IPS DF 6.9 (cell line): ENCODE measurements at regions not wholly inside any gene's neighbourhood (a gene's known extent, or its start where the extent isn't known, plus 50 kb on each side); places are given as distances from the start of the nearest gene placed in this dataset.
"Not testable (repeated sequence)": the region's sequence is repeated elsewhere in the genome, so short reads cannot be mapped to it uniquely, and the experiment has no call there.

Experiments used
- DNase-seq: peaks from one replicate; pipeline ENCODE4 v3.0.0-alpha.2; 2013; ENCODE audit warnings: low read depth, low spot score
- H3K27ac ChIP-seq: one replicate; pipeline ENCODE4 v1.5.1; 2013; ENCODE audit warnings: low read length, control low read depth
- H3K27me3 ChIP-seq: 2 replicates; pipeline ENCODE4 v1.6.1; 2013; ENCODE audit warnings: mild to moderate bottlenecking, low read length; ENCODE audit not compliant: control insufficient read depth, insufficient read depth
- H3K36me3 ChIP-seq: 2 replicates; pipeline ENCODE4 v1.6.1; 2013; ENCODE audit warnings: low read length; ENCODE audit not compliant: control insufficient read depth, insufficient read depth
- H3K4me1 ChIP-seq: 2 replicates; pipeline ENCODE4 v1.6.1; 2013; ENCODE audit warnings: low read length; ENCODE audit not compliant: control insufficient read depth, insufficient read depth
- H3K4me3 ChIP-seq: 2 replicates; pipeline ENCODE4 v1.5.1; 2013; ENCODE audit warnings: mild to moderate bottlenecking, low read length
- H3K9me3 ChIP-seq: 2 replicates; pipeline ENCODE4 v1.6.1; 2013; ENCODE audit warnings: low read length, inconsistent platforms; ENCODE audit not compliant: control insufficient read depth, insufficient read depth
- WGBS: extraction: QIAGEN DNeasy Blood & Tissue Kit; methylation state at CpG from one replicate; pipeline ENCODE4 v1.1.7; 2013; ENCODE audit warnings: mixed read lengths, missing lambda C conversion rate; ENCODE audit not compliant: insufficient read length, insufficient coverage; 5-methylcytosine and 5-hydroxymethylcytosine counted together

DNA sequence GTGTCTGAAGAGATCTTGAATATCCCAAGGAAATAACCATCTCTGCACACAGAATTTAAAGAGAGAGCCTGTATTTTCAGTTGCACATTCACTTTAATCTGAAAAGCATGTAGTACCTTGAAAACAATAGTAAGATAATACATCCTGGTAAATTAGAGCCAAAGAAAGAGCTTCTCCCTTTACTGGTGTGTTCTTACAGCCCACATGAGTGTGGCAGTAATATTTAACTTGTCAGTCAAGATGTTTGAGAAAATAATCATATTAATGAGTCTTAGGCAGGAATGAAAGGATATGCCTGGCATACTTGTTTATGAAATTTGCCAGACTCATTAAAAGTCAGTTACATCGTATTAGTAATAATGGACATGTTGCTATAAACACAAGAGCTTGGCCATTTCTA is 908.4 kb upstream of the ADGRL4 start:
- Histone ChIP-seq H3K4me1 (no peaks in the 10 kb centered on the region), H3K36me3 (no peaks in the 10 kb centered on the region), H3K27me3 (no peaks in the 10 kb centered on the region), H3K9me3 (no peaks in the 10 kb centered on the region), H3K4me3 (no peak overlapping the region), H3K27ac (no peak overlapping the region)
- no CpG with 5 or more reads among the region's 1 CpG for WGBS
- no peak for DNase-seq

DNA sequence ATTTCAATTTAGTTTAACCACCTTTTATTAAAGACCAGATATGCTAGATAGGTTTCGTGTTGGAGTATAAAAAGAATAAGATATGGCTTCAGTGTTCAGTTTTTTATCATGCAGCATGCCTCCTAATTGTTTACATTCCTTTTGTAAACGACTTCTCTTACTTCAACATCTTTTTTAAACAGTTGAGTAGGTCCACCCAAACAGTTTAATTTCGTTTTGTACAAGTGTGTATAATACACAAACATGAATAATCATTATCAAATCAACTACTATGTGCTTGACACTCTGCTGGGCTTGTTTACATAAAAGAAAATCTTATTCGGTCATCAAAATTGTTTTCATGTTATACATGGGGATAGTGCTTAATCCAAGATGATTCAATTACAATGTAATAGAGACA is 906.3 kb upstream of the ADGRL4 start:
- Histone ChIP-seq H3K27me3 (no peaks in the 10 kb centered on the region), H3K36me3 (no peaks in the 10 kb centered on the region), H3K4me3 (no peak overlapping the region), H3K27ac (no peak overlapping the region), H3K4me1 (no peaks in the 10 kb centered on the region), H3K9me3 (no peaks in the 10 kb centered on the region)
- no CpG with 5 or more reads among the region's 4 CpGs for WGBS
- DNase-seq: no peak

DNA sequence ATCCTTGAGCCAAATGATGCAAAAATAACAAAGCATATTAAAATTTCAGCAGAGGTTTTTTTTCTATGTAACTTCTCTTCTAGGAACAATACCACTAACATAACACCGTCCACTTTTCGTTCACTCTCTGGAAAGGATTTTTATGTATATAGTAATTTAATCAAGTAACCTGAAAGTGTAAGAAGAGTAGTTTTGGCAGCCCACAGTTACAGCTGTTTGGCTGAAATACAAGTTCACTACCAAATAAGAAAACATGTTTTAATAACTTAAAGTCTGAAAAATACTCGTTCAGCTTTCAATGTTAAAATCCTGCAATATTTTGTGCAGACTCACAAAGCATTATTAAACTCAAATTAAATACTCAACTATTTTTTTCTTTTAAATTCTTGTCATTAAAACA is 896.8 kb upstream of the ADGRL4 start:
- no peaks in the 10 kb centered on the region for H3K36me3 ChIP-seq
- DNase-seq: no peak
- no peaks in the 10 kb centered on the region for H3K27me3 ChIP-seq
- no peaks in the 10 kb centered on the region for H3K4me1 ChIP-seq
- no peak overlapping the region for H3K4me3 ChIP-seq
- H3K9me3 ChIP-seq: no peaks in the 10 kb centered on the region
- no peak overlapping the region for H3K27ac ChIP-seq
- no CpG with 5 or more reads among the region's 3 CpGs for WGBS

DNA sequence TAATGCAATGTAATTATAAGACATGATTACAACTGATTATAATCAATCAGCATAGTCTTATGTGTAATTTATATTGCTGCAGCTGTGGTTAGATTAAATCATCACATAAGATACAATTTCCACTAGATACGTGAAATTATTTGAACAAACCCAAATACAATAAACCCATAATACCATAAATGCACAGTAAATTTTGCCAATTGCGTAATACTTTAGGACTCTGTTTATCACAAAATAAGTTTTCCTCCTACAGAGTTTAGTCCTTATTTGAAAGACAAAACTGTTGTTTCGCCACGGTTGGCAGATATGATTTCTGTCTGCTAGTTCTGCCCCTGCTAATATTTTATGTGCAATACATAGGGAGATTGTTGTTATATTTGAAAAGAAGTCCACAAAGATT is 895.9 kb upstream of the ADGRL4 start:
- Histone ChIP-seq H3K9me3 (no peaks in the 10 kb centered on the region), H3K4me1 (no peaks in the 10 kb centered on the region), H3K36me3 (no peaks in the 10 kb centered on the region), H3K27me3 (no peaks in the 10 kb centered on the region), H3K4me3 (no peak overlapping the region), H3K27ac (no peak overlapping the region)
- WGBS: 100% methylated on average over 1 of the region's 4 CpGs
- no peak for DNase-seq

DNA sequence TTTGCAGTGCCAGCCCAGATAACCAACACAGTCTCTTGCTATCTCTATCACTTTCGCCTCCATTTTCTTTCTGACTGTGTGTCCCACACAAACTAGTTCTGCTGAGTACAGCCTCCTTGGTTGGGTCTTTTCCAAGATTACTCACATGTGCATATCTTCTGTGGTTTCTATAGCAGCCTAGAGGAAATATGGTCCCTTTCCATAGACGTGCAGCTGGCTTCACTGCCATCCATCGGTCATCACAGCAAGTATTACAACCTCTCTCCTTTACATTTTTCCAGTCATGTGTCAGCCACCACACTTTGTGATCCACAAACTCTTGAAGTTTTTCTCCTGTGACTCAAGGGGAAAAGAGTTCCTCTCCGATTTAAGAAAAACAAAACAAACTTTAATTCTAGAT is 893.4 kb upstream of the ADGRL4 start:
- H3K4me1 ChIP-seq: no peaks in the 10 kb centered on the region
- no peak overlapping the region for H3K4me3 ChIP-seq
- no peaks in the 10 kb centered on the region for H3K27me3 ChIP-seq
- H3K36me3 ChIP-seq: no peaks in the 10 kb centered on the region
- DNase-seq: no peak
- WGBS: no CpG with 5 or more reads among the region's 4 CpGs
- H3K27ac ChIP-seq: no peak overlapping the region
- no peaks in the 10 kb centered on the region for H3K9me3 ChIP-seq

DNA sequence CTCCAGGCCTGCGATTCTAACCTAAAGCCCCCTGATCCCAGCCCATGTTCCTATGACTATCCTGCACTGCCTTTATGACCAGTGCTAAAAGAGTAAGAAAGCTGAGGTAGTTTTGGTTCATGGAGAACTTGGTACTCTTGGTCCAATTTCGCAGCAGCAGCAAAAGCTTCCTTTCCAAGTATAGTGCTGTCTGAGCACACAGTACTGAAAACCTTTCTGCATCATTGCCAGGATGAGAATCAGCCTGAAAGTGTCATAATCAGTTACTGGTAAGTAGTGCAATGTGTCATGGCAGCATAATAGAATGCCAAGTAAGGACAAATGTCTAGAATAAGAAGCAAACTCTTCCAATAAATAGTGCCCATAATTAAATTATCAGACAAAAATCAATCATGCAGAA is 889.6 kb upstream of the ADGRL4 start:
- no peaks in the 10 kb centered on the region for H3K36me3 ChIP-seq
- WGBS: no CpG with 5 or more reads among the region's 2 CpGs
- no peaks in the 10 kb centered on the region for H3K9me3 ChIP-seq
- no peaks in the 10 kb centered on the region for H3K27me3 ChIP-seq
- H3K27ac ChIP-seq: no peak overlapping the region
- no peaks in the 10 kb centered on the region for H3K4me1 ChIP-seq
- no peak overlapping the region for H3K4me3 ChIP-seq
- no peak for DNase-seq

DNA sequence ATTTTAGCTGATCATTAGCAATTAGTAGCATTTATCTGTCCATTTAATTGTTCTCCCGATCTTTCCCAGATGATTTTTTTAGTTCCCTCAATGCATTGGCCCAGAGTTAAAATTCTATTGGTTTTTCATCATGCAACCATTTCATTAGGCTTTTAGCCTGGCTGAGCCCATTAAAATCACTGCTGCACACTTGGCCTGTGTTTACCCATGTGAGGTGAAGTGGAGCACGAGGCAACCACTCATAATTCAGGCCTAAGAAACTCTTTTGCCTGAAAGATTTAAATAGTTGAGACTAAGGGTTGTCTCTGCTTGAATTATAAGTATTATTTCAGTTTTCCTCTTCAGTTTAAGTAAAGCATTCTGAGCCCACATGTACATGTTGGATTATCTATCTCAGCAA is 889.0 kb upstream of the ADGRL4 start:
- Histone ChIP-seq H3K27ac (no peak overlapping the region), H3K4me3 (no peak overlapping the region), H3K27me3 (no peaks in the 10 kb centered on the region), H3K4me1 (no peaks in the 10 kb centered on the region), H3K36me3 (no peaks in the 10 kb centered on the region), H3K9me3 (no peaks in the 10 kb centered on the region)
- DNase-seq: no peak
- no CpG with 5 or more reads among the region's 2 CpGs for WGBS

DNA sequence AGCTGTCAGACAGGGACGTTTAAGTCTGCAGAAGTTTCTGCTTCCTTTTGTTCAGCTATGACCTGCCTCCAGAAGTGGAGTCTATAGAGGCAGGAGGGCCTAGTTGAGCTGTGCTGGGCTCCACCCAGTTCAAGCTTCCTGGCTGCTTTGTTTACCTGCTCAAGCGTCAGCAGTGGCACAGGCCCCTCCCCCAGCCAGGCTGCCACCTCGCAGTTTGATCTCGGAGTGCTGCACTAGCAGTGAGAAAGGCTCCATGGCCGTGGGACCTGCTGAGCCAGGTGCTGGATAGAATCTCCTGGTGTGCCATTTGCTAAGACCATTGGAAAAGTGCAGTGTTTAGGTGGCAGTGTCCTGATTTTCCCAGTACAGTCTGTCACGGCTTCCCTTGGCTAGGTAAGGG is 887.6 kb upstream of the ADGRL4 start:
- H3K4me3 ChIP-seq, H3K27ac ChIP-seq, H3K36me3 ChIP-seq, DNase-seq, H3K4me1 ChIP-seq, H3K9me3 ChIP-seq, H3K27me3 ChIP-seq: not testable (repeated sequence)
- WGBS: no CpG with 5 or more reads among the region's 6 CpGs

DNA sequence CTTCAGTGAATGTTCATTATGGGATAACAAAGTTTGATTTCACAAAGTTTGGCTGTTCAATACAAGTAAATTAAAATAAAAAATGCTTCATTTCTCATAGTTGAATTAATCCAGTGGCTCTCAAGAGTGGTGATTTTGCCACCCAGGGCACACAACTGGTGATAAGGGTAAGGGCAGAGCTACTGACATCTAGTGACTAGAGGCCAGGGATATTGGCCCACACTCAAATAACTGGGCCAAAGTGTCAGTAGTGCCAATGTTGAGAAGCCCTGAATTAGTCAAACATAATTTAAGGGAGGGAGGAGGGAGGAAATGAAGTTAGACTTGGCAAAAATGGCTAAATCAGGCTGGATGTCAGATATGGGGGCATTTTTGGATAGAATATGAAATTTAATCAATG is 880.5 kb upstream of the ADGRL4 start:
- H3K4me3 ChIP-seq: no peak overlapping the region

DNA sequence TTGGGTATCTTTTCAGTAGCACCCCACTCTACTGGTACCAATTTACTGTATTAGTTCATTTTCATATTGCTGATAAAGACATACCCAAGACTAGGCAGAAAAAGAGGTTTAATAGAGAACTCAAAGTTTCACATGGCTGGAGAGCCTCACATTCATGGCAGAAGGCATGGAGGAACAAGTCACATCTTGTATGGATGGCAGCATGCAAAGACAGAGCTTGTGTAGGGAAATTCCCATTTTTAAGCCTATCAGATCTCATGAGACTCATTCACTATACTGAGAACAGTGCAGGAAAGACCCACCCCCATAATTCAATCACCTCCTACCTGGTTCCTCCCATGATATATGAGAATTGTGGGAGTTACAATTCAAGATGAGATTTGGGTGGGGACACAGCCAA is 878.6 kb upstream of the ADGRL4 start:
- Histone ChIP-seq H3K4me1 (no peaks in the 10 kb centered on the region), H3K4me3 (no peak overlapping the region), H3K27ac (no peak overlapping the region), H3K9me3 (no peaks in the 10 kb centered on the region), H3K36me3 (no peaks in the 10 kb centered on the region), H3K27me3 (no peaks in the 10 kb centered on the region)
- DNase-seq: no peak

More for the DNA sequence above, 880.5 kb upstream of the ADGRL4 start:
- no peak for DNase-seq
- no peaks in the 10 kb centered on the region for H3K27me3 ChIP-seq
- H3K9me3 ChIP-seq: no peaks in the 10 kb centered on the region
- H3K36me3 ChIP-seq: no peaks in the 10 kb centered on the region
- H3K27ac ChIP-seq: no peak overlapping the region
- H3K4me1 ChIP-seq: no peaks in the 10 kb centered on the region

DNA sequence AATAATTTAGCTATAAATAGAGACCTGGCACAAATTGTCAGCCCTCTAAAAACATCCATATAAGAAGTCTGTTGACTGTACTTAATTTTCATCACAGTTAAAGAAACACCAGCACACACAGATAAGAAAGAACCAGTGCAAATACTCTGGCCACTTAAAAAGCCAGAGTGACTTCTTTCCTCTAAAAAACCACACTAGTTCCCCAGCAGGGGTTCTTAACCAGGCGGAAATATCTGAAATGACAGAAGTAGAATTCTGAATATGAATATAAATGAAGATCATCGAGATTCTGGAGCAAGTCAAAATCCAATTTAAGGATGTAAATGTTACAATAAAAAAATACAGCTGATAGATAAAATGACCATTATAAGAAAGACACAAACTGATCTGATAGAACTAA is 870.6 kb upstream of the ADGRL4 start:
- Histone ChIP-seq H3K27me3 (no peaks in the 10 kb centered on the region), H3K9me3 (no peaks in the 10 kb centered on the region), H3K36me3 (no peaks in the 10 kb centered on the region), H3K4me1 (no peaks in the 10 kb centered on the region), H3K27ac (no peak overlapping the region), H3K4me3 (no peak overlapping the region)
- WGBS: no CpG with 5 or more reads among the region's 2 CpGs
- DNase-seq: no peak
